NT2/D1 (cell line): ENCODE measurements at regions not wholly inside any gene's neighbourhood (a gene's known extent, or its start where the extent isn't known, plus 50 kb on each side); places are given as distances from the start of the nearest gene placed in this dataset.
"Not testable (repeated sequence)": the region's sequence is repeated elsewhere in the genome, so short reads cannot be mapped to it uniquely, and the experiment has no call there.

Source experiments
- SUZ12 ChIP-seq: IDR thresholded peaks from 2 replicates; pipeline ENCODE4 v1.6.1; 2011; ENCODE audit not compliant: insufficient read length, insufficient read depth; ENCODE audit errors: extremely low read depth
- YY1 ChIP-seq: IDR thresholded peaks from 2 replicates; pipeline ENCODE4 v1.6.1; 2011; ENCODE audit not compliant: insufficient read length, insufficient read depth
- ZNF274 ChIP-seq: IDR thresholded peaks from 2 replicates; pipeline ENCODE4 v1.6.1; 2011; ENCODE audit warnings: mild to moderate bottlenecking, low read depth, low read length

DNA sequence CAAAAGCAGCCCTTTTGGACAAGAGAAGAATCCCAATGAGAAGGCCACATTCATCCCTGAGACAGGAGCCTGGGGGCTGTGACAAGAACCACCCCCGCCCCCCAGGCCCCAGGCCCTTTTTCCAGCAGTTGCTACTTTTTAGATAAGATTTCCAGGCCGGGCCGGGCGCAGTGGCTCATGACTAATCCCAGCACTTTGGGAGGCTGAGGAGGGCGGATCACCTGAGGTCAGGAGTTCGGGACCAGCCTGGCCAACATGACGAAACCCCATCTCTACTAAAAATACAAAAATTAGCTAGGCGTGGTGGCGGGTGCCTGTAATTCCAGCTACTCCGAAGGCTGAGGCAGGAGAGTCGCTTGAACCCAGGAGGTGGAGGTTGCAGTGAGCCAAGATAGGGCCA lies 179.4 kb downstream of the SPATA31A1 start:
- TF ChIP-seq YY1, ZNF274, SUZ12: not testable (repeated sequence)
